ENCODE measurements at regions not wholly inside any gene's neighbourhood (a gene's known extent, or its start where the extent isn't known, plus 50 kb on each side); places are given as distances from the start of the nearest gene placed in this dataset.

DNA sequence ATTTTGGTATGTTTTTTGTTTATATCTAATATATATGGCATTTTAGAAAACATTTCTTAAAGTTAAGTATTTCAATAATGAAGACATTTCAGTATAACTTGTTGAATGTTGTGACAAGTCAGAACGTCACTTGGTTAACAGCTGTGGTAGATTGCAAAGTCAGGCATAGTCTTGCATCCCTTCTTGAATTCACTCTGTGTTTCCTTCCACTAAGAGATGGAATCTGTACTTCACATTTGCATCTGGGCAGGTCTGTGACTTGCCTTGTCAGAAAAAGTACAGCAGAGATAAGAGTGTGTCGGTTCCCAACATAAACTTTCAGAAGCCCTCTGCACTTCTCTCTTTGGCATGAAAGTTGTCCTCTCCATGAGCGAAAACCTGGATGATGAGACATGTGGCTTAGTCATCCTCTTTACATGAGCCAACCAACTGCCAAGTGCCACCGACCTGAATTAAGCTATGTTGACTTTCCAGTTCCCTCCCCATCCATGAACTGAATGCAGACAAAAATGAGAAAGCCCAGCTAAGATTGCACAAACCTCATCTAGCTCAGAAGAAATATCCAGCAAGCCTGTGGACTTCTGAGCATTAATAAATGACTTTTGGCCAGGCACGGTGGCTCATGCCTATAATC is 1730.2 kb downstream of the MRPL39 start:
- CTCF ChIA-PET: no interaction called here
- TF ChIP-seq SMC3 (IDR thresholded peaks at IDR 0.05; ENCODE audit: low read depth, low read length) (no peak), CHD1 (IDR thresholded peaks at IDR 0.05; ENCODE audit: low read depth, low read length) (no peak)
- no peak overlapping the region for H2BK5ac ChIP-seq (ENCODE audit: low read depth, low read length, poor library complexity, severe bottlenecking)
- DNase-seq: no peak
- H2AFZ ChIP-seq (replicated peaks; ENCODE audit: low read length, poor library complexity): no peak overlapping the region
- no peak overlapping the region for H2BK20ac ChIP-seq (ENCODE audit: low read depth, low read length)
- H3K4me2 ChIP-seq (ENCODE audit: low read depth, low read length): no peak overlapping the region
- POLR2A ChIA-PET (ENCODE audit: unreplicated experiment): no interaction called here
- no peaks in the 10 kb centered on the region for H3K79me1 ChIP-seq (ENCODE audit: low read depth in 1 of 2, low read length in 2 of 2)
- H3K56ac ChIP-seq (ENCODE audit: extremely low read depth, insufficient read depth, low read length): no peak overlapping the region
- H3K9ac ChIP-seq (ENCODE audit: low read depth, low read length): no peak overlapping the region
- in situ Hi-C loops (cut with MboI; ENCODE audit: low sequenced_read_pairs) (no loop called here), intact Hi-C loops (cut with micrococcal nuclease) (no loop called here), dilution Hi-C loops (cut with HindIII; ENCODE audit: low sequenced_read_pairs, unreplicated experiment) (no loop called here)
- no peaks in the 10 kb centered on the region for H4K20me1 ChIP-seq (ENCODE audit: insufficient read depth, low read length)
- H3K4me3 ChIP-seq (ENCODE audit: insufficient read depth, low read depth, low read length): no peak overlapping the region
- H3K9me3 ChIP-seq (ENCODE audit: control insufficient read depth, insufficient read depth, low read length): peaks cover 5% of the 10 kb centered on the region
- no peak overlapping the region for H2BK120ac ChIP-seq (ENCODE audit: low read depth, low read length)
- no peaks in the 10 kb centered on the region for H3K27me3 ChIP-seq (ENCODE audit: control insufficient read depth, insufficient read depth, low read length)
- H4K5ac ChIP-seq (ENCODE audit: low read depth, low read length): no peak overlapping the region
- WGBS, 2 experiments (ENCODE audit: extremely low coverage in 2 of 2, insufficient read length in 1 of 2): no CpG with 5 or more reads among the region's 5 CpGs
- no peak overlapping the region for H2AK5ac ChIP-seq (ENCODE audit: low read depth, low read length)
- no peak overlapping the region for H3K23ac ChIP-seq (ENCODE audit: low read depth, low read length)
- H3K36me3 ChIP-seq (ENCODE audit: control insufficient read depth, insufficient read depth, low read length): no peaks in the 10 kb centered on the region
- H2BK15ac ChIP-seq (ENCODE audit: low read depth, low read length): no peak overlapping the region
- no peak for ATAC-seq (ENCODE audit: low read depth)
- no peak overlapping the region for H3K14ac ChIP-seq (replicated peaks; ENCODE audit: low read depth, low read length)
- no peak overlapping the region for H3K27ac ChIP-seq (ENCODE audit: insufficient read depth, low read length)
- H3K9me1 ChIP-seq (ENCODE audit: insufficient read depth, low read length): no peaks in the 10 kb centered on the region
- no peak overlapping the region for H4K8ac ChIP-seq (ENCODE audit: low read depth in 2 of 2, low read length in 2 of 2)
- no TSS peak for BruUV-seq (replicated peaks)
- no peak overlapping the region for H2AK9ac ChIP-seq (replicated peaks; ENCODE audit: low read depth, low read length, poor library complexity)
- no peak overlapping the region for H3K4ac ChIP-seq (ENCODE audit: low read depth, low read length)
- no peak overlapping the region for H4K91ac ChIP-seq (ENCODE audit: insufficient read depth, low read depth, low read length)
- no peaks in the 10 kb centered on the region for H3K4me1 ChIP-seq (ENCODE audit: control insufficient read depth, insufficient read depth, low read length)
- H3K18ac ChIP-seq (ENCODE audit: low read depth, low read length): no peak overlapping the region

All from IMR-90 (cell line).